Inferior parietal cortex (tissue), 1 donor: ENCODE measurements at regions not wholly inside any gene's neighbourhood (a gene's known extent, or its start where the extent isn't known, plus 50 kb on each side); places are given as distances from the start of the nearest gene placed in this dataset.
A peak's percentile ranks its signal among the peaks of the same experiment; 100 is the strongest.

Source experiments
- DNase-seq: peaks from one replicate; pipeline ENCODE4 v3.0.0-alpha.2; 2016; ENCODE audit errors: extremely low spot score

- no peak for DNase-seq
Observed at GRCh38 chr11:71356904-71357303, 91.3 kb downstream of the DHCR7 start.

GRCh38 chr11:71356280-71356876, 91.8 kb downstream of the DHCR7 start:
- DNase-seq = no peak

DNA sequence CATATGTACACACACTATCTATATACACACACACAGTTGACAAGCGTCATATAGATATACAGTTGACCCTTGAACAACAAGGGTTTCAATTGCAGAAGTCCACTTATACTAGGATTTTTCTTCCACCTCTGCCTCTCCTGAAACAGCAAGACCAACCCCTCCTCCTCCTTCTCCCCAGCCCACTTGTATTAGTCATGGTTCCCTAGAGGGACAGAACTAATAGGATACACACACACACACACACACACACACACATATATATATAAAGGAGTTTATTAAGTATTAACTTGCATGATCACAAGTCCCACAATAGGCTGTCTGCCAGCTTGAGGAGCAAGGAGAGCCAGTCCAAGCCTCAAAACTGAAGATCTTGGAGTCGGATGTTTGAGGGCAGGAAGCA, 92.9 kb downstream of the DHCR7 start:
- no peak for DNase-seq

DNA sequence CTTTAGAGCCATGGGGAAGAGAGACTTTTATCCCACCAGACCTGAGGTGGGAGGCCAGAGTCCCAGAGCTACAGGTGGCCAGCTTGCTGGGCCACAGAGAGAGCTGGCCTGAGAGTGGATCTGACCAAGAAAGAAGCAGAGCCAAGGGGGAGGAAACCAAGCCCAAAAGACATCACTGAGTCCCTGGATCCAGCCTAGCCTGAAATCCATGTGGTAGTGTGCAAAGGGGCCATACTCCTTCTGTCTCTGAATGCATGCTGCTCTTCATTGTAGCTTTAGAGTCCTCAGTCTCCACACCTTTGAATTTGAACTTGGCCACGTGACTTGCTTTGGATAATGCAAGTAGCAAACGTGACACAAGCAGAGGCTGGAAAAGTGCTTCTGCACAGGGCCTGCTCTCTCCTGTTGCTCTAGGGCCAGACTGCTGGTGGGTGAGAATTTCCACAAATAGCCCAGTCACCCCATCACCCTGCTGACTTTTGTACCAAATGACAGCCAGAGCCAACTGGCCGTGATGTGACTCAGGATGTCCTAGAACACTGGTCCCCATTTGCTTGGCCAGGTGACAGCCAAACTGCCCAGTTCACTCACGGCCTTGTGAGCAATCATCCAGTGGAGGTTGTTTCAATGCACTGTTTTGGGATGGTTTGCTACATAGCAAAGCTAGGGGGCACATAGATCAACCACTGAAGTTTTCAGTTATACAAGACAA, 93.6 kb downstream of the DHCR7 start:
- no peak for DNase-seq

- no peak for DNase-seq
Observed at GRCh38 chr11:71352748-71353147, 95.4 kb downstream of the DHCR7 start.

DNA sequence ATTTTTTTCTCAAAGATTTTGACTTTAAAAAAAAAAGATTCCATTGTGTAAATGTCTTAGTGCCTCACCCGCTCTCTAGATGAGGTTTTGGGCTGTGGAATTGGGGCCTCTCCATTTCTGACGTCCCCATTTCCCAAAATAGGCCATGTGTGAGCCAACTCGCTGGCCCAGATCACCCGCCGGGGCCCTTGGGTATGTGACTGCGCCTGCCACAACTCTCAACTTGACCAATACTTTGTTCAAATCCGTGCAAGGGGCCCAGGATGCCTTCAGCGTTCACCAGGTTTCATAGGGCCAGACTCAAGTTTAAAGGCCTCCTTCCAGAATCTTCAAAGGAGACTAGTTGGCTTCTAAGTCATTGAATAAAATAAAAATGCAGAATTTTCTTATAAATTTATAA, 96.0 kb downstream of the DHCR7 start:
- DNase-seq = no peak

DNA sequence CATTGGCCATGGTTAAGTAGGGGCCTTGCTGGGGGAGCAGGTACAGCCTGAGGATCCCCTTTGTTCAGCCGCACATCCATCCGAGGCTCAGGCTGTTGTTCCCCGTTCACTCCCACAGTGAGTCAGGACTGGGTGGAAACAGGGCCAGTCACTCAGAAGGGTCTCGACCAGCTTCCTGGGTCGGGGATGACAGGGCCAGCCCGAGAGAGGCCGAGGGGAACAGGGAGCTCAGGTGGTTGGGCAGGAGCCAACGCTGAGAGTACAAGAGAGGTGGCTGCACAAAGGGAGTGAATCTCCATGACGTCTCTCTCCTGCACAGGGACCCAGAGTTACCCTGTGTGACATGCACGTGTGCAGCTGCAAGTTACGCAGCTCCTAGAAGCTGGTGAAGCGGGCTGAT, 97.2 kb upstream of the SHANK2 start:
- no peak for DNase-seq

- no peak for DNase-seq
Observed at GRCh38 chr11:71343828-71344400, 91.5 kb upstream of the SHANK2 start.

- DNase-seq = peak; percentile 4
Observed at GRCh38 chr11:71342951-71343827, 90.8 kb upstream of the SHANK2 start.

DNA sequence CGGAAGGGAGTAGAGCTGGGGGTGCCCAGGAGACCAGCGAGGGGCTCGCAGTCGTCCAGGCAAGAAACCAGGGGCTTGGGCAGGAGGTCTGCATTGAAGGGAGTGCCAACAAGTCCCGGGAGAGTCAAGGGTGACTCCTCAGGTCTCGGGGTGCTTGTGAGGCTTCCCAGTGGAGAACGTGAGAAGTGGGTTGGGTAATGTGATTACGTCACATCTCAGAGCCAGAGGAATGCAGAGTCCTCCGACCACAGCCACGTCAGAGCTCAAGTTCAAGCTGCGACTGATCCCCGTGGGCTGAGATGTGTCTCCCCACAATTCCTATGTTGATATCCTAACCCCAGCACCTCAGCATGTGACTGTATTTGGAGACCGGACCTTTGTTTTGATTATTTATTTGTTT, 89.7 kb upstream of the SHANK2 start:
- DNase-seq = no peak

- no peak for DNase-seq
Observed at GRCh38 chr11:71341596-71341995, 89.2 kb upstream of the SHANK2 start.

GRCh38 chr11:71341173-71341572, 88.8 kb upstream of the SHANK2 start:
- DNase-seq = no peak

DNA sequence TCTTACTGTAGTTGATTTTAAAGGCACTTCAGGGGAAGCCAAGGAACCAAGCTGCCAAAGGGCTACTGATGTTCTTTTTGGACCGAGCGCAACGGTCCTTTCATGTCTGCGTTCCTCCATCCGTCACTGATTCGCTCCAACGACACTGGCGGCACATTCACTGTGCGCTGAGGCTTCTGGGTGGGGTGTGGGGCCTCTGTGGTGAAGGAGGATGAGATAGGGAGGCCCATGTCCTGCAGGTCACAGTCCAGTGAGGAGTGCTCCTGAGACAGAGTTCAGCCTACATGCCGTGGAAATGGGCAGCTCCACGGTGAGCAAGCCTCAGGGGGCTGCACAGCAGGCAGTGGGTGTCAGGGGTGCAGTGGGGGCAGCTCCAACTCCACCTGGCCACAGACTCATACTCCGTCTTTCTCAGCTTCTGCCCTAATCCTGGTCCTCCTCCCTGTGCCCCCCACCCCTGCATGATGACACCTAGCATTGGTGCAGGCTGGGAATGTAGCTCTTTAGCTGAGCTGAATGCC, 87.8 kb upstream of the SHANK2 start:
- no peak for DNase-seq

DNA sequence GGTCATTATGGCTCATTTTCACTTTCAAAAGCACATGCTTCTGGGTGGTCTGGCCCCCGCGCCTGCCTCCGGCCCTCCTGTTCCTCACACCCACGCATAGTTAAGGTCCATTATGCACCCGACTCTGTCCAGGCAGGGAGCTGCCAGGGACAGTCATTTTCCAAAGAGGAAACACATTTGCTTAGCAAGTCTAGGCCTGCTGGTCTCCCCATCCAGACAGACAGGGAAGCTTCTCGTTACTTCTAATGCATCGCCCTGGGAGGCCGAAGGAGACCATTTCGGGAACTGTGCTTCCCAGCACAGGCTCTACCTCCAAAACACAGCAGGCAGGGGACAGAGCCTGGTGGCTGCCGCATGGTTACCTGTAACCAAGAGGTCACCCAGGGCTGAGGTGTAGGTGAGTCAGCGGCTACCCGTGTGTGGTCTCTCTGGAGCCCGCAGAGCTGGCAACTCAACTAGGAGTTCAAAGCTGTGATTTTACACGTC, 87.1 kb upstream of the SHANK2 start:
- no peak for DNase-seq

DNA sequence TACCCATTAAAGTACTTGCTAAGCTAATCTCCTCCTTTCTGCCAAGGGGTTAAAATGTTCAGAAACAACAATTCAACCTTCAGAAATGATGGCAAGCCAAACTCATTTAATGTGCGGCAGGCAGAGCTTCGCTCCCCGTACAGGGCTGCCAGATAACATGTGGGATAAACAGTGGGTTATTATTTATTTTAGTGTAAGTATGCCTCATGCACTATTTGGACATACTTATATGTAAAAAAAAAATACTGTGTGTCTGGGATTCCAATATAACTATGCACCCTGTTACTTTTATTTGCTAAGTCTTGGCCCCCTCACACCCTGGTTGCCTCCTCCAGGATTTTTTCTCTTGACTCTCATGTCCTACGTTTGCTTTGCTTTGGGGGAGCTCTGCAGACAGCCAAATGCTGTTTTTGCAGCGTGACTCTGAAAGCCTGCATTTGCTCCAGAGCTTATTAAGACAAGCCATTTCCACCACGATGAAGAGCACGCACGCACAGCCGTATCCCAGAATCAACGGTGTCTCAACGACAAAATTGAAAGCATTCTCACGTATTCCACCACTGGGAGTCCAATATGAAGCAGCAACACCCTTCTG, 86.5 kb upstream of the SHANK2 start:
- no peak for DNase-seq

DNA sequence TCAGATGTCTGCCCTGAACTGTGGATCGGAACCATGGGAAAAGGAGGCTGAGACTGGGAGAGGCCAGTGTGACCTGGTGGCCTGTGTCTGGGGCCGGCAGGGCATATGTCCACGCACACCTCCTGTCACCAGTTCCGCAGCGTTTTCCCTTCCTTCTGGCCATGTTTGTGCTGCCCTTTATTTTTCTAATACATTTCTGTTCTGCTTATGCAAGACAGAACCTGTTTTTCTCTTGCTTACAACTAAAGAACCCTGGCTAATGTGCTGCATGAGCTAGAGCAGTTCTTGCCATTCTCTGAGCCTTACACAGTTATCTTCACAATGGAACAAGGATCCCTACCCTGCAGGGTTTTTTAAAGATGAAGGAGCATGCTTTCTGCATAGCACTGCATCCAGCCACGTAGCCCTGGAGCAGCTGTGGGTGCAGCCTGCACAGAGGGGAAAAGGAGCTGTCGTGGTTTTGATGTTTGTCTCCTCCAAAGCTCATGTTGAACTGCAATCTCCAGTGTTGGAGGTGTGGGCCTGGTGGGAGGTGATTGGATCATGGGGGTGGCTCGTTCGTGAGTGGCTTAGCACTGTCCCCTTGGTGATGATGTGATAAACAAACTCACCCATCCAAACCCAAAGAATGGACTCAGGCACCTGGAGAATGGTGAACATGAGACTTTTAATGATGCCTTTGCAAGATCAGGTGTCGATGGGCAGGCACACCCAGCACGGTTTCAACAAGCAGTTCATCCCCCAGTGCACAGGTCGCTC, 84.8 kb upstream of the SHANK2 start:
- no peak for DNase-seq

- no peak for DNase-seq
Observed at GRCh38 chr11:71336176-71336995, 84.0 kb upstream of the SHANK2 start.

DNA sequence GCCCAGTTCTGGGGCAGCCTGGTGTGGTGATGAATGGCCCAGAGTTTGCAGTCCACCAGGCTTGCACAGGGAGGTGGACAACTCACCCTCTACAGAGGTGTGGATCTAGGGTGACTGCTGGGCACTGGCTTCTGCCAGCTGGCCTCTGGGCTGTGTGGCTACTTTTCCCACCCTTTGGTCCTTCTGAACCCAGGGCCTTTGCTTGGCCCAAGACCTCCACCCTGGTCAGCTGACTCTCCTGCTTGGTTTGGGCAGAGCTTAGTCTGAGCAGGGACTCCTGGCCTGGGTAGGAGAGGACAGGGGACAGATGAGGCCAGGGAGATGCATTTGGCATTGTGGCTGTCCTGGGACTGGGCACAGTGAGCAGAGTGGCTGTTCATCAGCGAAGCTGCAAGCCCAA, 83.0 kb upstream of the SHANK2 start:
- DNase-seq = no peak

GRCh38 chr11:71334191-71334590, 81.8 kb upstream of the SHANK2 start:
- no peak for DNase-seq

DNA sequence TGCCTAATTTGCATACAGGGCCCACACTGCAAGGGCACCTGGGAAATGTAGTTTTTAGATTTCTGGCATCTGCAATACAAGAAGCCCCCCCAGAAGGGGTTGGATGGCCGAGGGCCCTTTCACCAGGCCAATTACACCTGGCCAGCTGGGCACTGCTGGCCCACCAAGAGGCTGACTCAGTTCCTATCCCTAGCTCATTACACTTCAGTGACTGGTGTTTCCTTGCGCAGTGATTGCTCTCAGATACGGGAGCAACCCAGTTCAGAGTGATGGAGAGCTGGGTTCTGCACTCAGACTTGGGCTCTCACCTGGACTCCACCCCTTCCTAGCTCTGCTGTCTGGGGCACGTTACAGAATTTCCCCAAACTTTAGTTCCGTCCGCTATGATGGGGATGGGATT, 81.1 kb upstream of the SHANK2 start:
- DNase-seq = no peak
